ENCODE measurements at regions not wholly inside any gene's neighbourhood (a gene's known extent, or its start where the extent isn't known, plus 50 kb on each side); places are given as distances from the start of the nearest gene placed in this dataset.
"Not testable (repeated sequence)": the region's sequence is repeated elsewhere in the genome, so short reads cannot be mapped to it uniquely, and the experiment has no call there.

DNA sequence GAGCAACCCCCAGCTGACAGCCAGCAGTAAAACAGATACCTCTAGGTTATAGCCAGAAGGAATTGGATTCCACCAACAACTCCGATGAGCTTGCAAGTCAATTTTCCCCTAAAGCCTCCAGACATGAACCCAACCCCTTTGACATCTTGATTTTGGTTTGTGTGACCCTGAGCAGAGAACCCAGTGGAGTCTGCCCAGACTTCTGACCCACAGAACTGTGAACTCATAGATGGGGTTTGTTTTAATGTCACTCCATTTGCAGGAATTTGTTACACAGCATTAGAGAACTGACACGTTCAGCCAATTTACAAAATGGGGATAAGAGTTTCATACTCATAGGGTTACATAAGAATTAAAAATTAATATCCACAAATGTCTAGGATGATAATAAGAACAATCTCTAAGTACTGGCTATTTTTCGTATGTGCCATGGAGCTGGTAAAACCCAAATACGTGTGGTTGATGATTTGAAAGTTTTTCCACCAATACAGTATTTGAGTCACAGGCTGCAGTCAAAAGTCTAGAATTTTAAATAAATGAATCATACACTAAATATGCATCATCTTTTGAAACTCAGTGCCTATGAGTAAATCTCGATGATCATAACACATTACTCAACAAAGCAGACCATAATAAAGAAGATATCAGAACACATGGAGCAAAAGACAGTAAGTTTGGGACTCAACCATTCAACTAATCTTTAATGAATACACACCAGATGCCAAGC lies 380.0 kb downstream of the ANAPC1 start:
- DNase-seq (ENCODE audit: low spot score) = not testable (repeated sequence)

DNA sequence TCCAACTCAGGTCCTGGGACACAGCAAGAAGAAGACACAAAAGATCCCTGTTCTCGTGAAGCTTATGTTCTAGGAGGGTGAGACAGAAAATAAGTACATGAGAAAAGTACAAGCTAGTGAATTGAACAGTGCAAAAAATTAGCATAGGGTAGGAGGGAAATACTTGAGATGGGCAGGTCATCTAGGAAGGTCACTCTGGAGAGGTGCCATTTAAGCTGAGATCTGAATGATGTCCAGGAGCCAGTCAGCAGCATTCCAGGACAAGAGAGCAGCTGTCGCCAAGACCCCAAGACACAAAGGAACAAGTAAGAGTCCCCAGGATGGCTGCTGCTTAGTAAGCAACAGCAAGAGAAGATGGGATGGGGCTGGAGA lies 379.4 kb downstream of the ANAPC1 start:
- not testable (repeated sequence) for DNase-seq (ENCODE audit: low spot score)

DNA sequence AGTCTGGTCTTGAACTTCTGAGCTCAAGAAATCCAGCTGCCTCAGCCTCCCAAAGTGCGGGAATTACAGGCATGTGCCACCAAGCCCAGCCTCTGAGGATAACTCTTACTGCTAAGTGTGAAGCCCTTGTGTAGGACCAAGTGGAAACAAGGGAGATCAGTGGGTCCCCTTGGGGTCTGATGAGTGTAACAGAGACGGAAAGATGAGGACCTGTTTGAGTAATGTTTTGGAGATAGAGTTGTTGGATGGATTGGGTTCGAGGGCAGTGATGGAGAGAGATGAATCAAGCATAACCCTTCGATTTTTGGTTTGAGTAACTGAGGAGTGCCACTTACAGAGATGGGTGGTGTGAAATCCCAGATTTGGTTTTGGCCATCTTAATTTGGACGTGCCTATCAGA lies 378.7 kb downstream of the ANAPC1 start:
- DNase-seq (ENCODE audit: low spot score) = not testable (repeated sequence)

- not testable (repeated sequence) for DNase-seq (ENCODE audit: low spot score)
These were observed 377.1 kb downstream of the ANAPC1 start for GRCh38 chr2:111506936-111507335.

- DNase-seq (ENCODE audit: low spot score) = not testable (repeated sequence)
These were observed 374.6 kb downstream of the ANAPC1 start for GRCh38 chr2:111509225-111509869.

DNA sequence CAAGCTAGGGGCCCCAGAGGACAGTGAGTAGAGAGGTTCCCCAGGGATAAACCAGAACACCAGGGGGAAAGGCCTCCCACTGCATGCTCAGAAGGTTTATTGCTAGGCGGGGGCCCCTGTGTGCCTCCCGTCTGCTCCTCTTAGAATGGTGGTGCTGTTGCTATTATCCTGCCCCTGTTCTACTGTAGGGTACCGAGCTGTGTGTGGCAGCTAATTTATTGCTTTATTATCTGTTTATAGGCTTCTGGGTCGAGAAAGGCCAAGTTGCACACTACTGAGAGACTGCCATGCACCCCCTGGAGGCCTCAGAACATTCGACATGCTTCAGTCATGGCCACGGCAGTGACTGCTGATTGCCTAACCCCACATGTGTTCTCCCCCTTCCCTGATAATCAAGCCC lies 373.6 kb downstream of the ANAPC1 start:
- DNase-seq (ENCODE audit: low spot score) = not testable (repeated sequence)

- not testable (repeated sequence) for DNase-seq (ENCODE audit: low spot score)
These were observed 372.9 kb downstream of the ANAPC1 start for GRCh38 chr2:111511062-111511461.

- DNase-seq (ENCODE audit: low spot score) = not testable (repeated sequence)
These were observed 371.6 kb downstream of the ANAPC1 start for GRCh38 chr2:111512378-111512777.

DNA sequence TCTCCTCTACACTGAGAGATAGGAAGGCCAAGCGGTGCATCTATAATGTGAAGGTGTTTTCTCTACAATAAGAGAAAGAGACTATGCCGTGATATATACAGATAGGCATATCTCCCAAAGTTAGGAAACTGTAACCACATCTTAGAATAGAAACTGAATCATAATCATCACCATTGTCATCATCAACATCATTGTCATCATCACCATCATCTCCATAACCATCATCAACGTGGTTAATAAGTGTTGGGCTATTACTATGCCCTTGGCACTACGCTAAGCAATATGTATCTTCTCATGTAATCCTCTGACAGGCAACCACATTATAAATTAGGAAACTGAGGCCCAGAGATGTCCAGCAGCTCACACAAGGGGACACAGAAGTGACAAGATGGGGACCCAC lies 369.9 kb downstream of the ANAPC1 start:
- not testable (repeated sequence) for DNase-seq (ENCODE audit: low spot score)

DNA sequence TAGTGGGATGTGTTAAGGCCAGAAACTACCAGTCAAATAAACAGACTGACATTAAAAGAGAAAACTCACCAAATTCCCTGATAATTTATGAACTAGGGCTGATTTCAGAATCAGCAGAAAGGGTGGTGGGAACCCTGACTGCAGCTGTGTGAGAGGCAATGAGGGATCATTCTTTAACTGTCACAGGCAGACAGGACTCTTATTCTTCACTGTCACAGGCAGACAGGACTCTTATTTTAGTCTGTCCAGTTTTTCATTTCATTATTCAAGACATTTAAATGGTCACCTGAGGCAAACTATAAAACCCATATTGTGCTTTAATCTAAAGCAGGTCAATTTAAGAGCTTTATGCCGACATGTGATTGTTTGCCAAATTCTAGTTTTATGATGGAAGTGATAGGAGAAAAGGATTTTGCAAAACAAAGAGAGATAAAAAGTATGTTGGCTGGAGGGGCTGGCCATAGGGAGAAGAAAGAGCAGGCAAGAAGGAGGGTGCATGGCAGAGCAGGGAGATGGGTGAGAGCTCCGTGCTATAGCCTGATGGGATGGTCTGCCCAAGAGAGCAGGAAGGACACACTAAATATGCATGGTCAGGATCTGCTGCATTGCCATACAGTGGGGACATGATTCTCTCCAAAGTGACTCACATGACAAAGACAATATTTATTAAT lies 366.8 kb downstream of the ANAPC1 start:
- DNase-seq (ENCODE audit: low spot score) = not testable (repeated sequence)

GRCh38 chr2:111517721-111518053 lies 366.3 kb downstream of the ANAPC1 start:
- not testable (repeated sequence) for DNase-seq (ENCODE audit: low spot score)

DNA sequence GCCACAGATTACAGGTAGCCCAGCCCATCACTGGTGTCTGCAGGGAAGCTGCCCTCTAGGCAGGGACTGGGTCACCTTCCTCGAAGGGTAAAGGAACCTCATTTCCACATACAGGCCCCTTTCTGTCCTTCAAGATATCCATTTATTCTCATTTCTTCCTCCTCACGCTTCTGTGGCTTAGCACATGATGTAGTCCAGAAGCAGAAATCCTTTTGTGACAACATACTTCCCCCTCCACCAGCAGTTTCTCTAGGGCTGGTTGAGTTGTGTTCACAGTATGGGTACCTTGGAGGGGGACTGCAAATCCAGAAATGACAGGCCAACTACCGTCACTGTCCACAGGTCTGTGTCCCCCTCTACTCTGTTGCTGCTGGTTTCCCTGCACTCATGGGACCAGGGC lies 364.9 kb downstream of the ANAPC1 start:
- DNase-seq (ENCODE audit: low spot score) = no peak

DNA sequence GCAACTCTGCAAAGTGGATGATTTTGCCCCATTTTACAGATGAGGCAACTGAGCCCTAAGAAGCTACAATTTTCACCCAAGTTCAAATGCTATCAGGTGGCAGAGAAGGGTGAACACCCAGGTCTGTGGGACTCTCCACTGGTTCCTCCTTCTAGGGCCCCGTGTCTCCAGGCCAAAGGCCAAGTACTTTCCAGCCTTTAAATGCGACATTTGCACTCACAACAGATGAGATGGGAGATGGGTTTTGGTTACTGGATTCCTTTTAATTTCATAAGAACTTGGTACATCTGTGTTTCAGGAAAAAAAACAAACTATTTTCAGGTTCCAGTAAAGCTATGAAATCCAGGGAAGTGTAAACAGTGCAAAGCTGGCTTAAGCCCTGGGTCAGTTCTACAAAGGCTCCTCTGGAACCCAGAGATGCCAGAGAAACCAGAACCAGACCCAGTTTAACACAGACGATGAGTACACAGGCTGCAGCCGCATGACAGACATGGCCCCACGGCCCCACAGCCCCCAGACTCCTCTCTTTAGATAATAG lies 361.7 kb downstream of the ANAPC1 start:
- DNase-seq (ENCODE audit: low spot score) = no peak

- DNase-seq (ENCODE audit: low spot score) = no peak
These were observed 361.0 kb downstream of the ANAPC1 start for GRCh38 chr2:111523009-111523408.

- not testable (repeated sequence) for DNase-seq (ENCODE audit: low spot score)
These were observed 359.0 kb downstream of the ANAPC1 start for GRCh38 chr2:111525026-111525425.

DNA sequence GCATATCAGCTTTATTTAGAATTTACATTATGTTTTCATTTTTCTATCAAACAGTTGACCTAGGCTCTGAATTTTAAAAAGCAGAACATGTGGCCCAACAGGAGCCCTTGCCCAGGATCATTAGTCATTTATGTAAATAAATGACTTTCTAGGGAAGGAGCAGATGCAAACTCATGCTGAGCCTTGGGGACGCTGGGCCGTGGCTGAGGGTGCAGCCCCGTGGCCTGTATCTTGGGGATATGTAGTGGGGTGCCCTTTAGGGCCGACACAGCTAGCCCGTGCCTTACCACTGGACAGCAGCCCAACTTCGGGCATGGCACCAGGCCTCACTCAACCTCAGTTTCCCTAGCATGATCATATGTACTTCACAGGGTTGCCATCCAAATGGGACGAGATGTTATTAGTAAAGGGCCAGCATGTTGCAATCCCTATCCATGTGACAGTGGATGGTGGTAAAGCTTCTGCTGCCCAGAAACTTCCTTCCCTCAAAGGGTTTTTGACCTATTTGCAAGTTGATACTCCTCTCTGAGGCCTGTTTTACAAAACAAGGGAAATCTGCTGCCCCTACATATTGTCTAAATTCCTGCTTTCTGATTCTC lies 357.9 kb downstream of the ANAPC1 start:
- DNase-seq (ENCODE audit: low spot score) = not testable (repeated sequence)

GRCh38 chr2:111527707-111528400 lies 356.1 kb downstream of the ANAPC1 start:
- DNase-seq (ENCODE audit: low spot score) = not testable (repeated sequence)

GRCh38 chr2:111529022-111529421 lies 355.0 kb downstream of the ANAPC1 start:
- DNase-seq (ENCODE audit: low spot score) = not testable (repeated sequence)

DNA sequence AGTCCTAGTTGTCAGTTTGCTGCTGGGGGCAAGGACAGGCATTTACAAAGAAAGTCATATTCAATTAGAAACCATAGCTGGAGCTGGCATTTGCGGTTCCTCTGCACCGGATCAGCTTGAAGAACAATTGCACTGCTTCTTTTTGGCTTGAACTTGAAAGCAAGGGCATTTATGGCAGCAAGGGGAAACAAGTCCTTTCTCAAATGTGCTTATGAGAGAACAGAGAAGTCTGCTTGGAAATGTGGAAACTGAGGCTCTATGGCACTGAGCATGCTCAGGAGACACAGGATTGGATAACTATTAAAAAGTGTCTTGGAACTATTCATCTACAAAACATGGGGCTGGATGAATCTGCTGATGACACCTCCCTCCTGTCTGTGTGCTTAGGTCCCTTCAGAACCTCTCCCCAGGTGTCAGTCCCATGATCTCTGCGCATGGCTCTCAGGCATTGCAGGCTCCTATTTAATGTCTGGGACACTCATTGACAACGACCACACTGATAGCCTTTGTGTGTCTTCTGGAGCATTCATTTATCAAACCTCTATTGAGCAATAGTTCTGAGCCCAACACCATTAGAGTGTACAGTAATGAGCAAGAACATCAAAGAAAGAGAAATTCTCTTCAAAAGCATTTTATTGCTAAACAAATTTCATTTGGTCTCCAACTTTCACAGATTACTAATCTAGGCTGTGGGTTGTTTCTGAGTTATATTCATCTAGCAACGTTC lies 353.6 kb downstream of the ANAPC1 start:
- not testable (repeated sequence) for DNase-seq (ENCODE audit: low spot score)

GRCh38 chr2:111532682-111533556 lies 351.1 kb downstream of the ANAPC1 start:
- peak; percentile 36 for DNase-seq (ENCODE audit: low spot score)

Data from CD4-positive, alpha-beta T cell treated with Interleukin-15 for 4 hours (primary cell).